SK-N-MC (cell line): ENCODE measurements at regions not wholly inside any gene's neighbourhood (a gene's known extent, or its start where the extent isn't known, plus 50 kb on each side); places are given as distances from the start of the nearest gene placed in this dataset.

ENCODE experiments used
- EZH2 ChIP-seq: fragments of 200-600 bp; sonication (generic); IDR thresholded peaks from one replicate; pipeline ENCODE4 v1.6.1; 2017; ENCODE audit warnings: antibody characterized with exemption
- FOXP2 ChIP-seq: optimal IDR thresholded peaks from 2 replicates; pipeline ENCODE3; 2011; ENCODE audit warnings: mild to moderate bottlenecking, moderate library complexity; ENCODE audit not compliant: insufficient read depth; ENCODE audit errors: extremely low read length, control extremely low read depth
- POLR2AphosphoS5 ChIP-seq: IDR thresholded peaks from 2 replicates; pipeline ENCODE4 v1.6.1; 2012; ENCODE audit warnings: mild to moderate bottlenecking, low read depth, low read length, borderline replicate concordance

DNA sequence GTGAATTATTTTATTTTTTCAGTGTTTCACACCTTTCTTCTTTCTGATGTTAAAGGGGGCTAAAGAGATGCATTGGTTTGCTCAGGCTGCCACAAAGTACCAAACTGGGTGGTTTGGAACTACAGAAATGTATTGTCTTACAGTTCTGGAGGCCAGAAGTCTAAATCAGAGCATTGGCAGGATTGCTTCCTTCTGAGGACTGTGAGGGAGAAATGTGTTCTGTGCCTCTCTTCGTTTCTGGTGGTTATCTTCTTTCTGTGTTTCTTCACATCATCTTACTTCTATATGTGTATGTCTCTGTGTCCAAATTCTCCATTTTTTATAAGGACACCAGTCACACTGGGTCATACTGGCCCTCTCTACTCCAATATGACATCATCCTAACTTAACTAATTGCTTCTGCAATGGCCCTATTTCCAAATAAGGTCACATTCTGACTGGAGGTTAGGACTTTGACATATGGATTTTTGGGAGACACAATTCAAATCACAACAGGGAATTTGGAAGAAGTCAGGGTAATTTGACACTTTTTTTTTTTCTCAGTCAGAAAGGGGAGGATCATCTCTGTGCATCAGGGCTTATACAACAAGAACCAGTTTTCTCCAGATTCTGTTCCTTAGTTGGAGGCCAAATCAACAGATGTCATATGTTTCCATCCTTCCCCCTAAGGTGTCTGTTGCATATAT, 188.2 kb downstream of the KCNRG start:
- TF ChIP-seq POLR2AphosphoS5 (no peak), EZH2 (no peak), FOXP2 (no peak)
